Prostate gland (tissue), 2 donors: ENCODE measurements at regions not wholly inside any gene's neighbourhood (a gene's known extent, or its start where the extent isn't known, plus 50 kb on each side); places are given as distances from the start of the nearest gene placed in this dataset.

Source experiments
- DNase-seq: peaks from one replicate; pipeline ENCODE4 v3.0.0-alpha.2; 2019; ENCODE audit warnings: low spot score
- H3K27ac ChIP-seq, 2 donors: fragments of 200-600 bp; sonication (generic); 2 replicates each; pipeline ENCODE4 v1.5.1; 2017 to 2019
- H3K27me3 ChIP-seq: fragments of 200-600 bp; sonication (generic); replicated peaks from 2 replicates; pipeline ENCODE4 v1.5.1; 2019; ENCODE audit not compliant: insufficient read depth
- H3K36me3 ChIP-seq, 2 donors: fragments of 200-600 bp; sonication (generic); 1 replicate in 1 of 2; 2 replicates in 1 of 2; pipeline versions ENCODE4 v1.5.1 to v1.8.1; 2017 to 2019
- H3K4me1 ChIP-seq: fragments of 200-600 bp; sonication (generic); replicated peaks from 2 replicates; pipeline ENCODE4 v1.5.1; 2019
- H3K4me3 ChIP-seq, 2 donors: fragments of 200-600 bp; sonication (generic); 2 replicates each; pipeline ENCODE4 v1.5.1; 2017 to 2019
- H3K9me3 ChIP-seq: fragments of 200-600 bp; sonication (generic); 2 replicates; pipeline ENCODE4 v1.5.1; 2017
- CTCF ChIP-seq, 4 experiments: fragments of 200-600 bp in 2 of 4; fragments of 450-650 bp in 2 of 4; sonication (generic) in 2 of 4; IDR thresholded peaks; 1 replicate in 3 of 4; 2 replicates in 1 of 4; pipeline ENCODE4 v1.5.1; 2016 to 2019; ENCODE audit warnings: antibody characterized with exemption in 4 of 4, mild to moderate bottlenecking in 2 of 4, moderate library complexity in 2 of 4
- POLR2A ChIP-seq: fragments of 450-650 bp; IDR thresholded peaks from one replicate; pipeline ENCODE4 v1.6.1; 2016; ENCODE audit warnings: antibody characterized with exemption, mild to moderate bottlenecking
- POLR2AphosphoS5 ChIP-seq: sonication (generic); formaldehyde crosslinking; IDR thresholded peaks from one replicate; pipeline ENCODE4 v1.6.1; 2017; ENCODE audit warnings: antibody characterized with exemption
- WGBS: methylation state at CpG from one replicate; pipeline ENCODE4 v1.1.5; 2018; 5-methylcytosine and 5-hydroxymethylcytosine counted together
- intact Hi-C: fragments of 100-400 bp; cut with DNase I; formaldehyde crosslinking; loops from one replicate; pipeline ENCODE4 v1.14.2; 2022

GRCh38 chr17:77476931-77477805 lies 336.4 kb downstream of the SEC14L1 start:
- intact Hi-C loops: loop anchor here (5.0 kb wide), 1 partner anchor 50 kb away; no protein-coding TSS in a partner anchor
- no peak overlapping the region for H3K4me3 ChIP-seq
- no peaks in the 10 kb centered on the region for H3K27me3 ChIP-seq
- H3K9me3 ChIP-seq: no peaks in the 10 kb centered on the region
- H3K4me1 ChIP-seq: peaks cover 45% of the 10 kb centered on the region
- 14% methylated on average over 22 of the region's 22 CpGs for WGBS
- TF ChIP-seq POLR2AphosphoS5 (peak; percentile 93), CTCF (IDR thresholded peaks at IDR 0.05) (no peak)
- H3K27ac ChIP-seq: peak overlapping the region; percentile 74 to 77
- DNase-seq: peak; percentile 80
- peaks cover 0 to 2% of the 10 kb centered on the region in 2 donors for H3K36me3 ChIP-seq

- Histone ChIP-seq H3K9me3 (no peaks in the 10 kb centered on the region), H3K4me1 (peaks cover 34% of the 10 kb centered on the region), H3K4me3 (no peak overlapping the region), H3K36me3 (peaks cover 0 to 13% of the 10 kb centered on the region in 2 donors), H3K27me3 (no peaks in the 10 kb centered on the region), H3K27ac (peak overlapping the region; percentile 74 to 77)
- no peak for TF ChIP-seq CTCF (IDR thresholded peaks at IDR 0.05)
- no peak for TF ChIP-seq POLR2AphosphoS5
- TF ChIP-seq POLR2A: no peak
- intact Hi-C loops: loop anchor here (5.0 kb wide), 1 partner anchor 51 kb away; no protein-coding TSS in a partner anchor
- no peak for DNase-seq
- WGBS: 87% methylated on average over 16 of the region's 16 CpGs
Measured at GRCh38 chr17:77478281-77478680, 337.5 kb downstream of the SEC14L1 start.

GRCh38 chr17:77478899-77479298 lies 338.1 kb downstream of the SEC14L1 start:
- no peaks in the 10 kb centered on the region for H3K27me3 ChIP-seq
- DNase-seq: peak; percentile 48
- 39% methylated on average over 11 of the region's 11 CpGs for WGBS
- H3K4me1 ChIP-seq: peaks cover 34% of the 10 kb centered on the region
- H3K36me3 ChIP-seq: peaks cover 0 to 13% of the 10 kb centered on the region in 2 donors
- H3K27ac ChIP-seq: peak overlapping the region; percentile 65 to 74
- no peaks in the 10 kb centered on the region for H3K9me3 ChIP-seq
- no peak overlapping the region for H3K4me3 ChIP-seq
- intact Hi-C loops: loop anchor here (5.0 kb wide), 1 partner anchor 52 kb away; no protein-coding TSS in a partner anchor
- TF ChIP-seq CTCF (IDR thresholded peaks at IDR 0.05) (no peak), POLR2AphosphoS5 (peak; percentile 75)

- TF ChIP-seq POLR2AphosphoS5 (no peak), POLR2A (no peak), CTCF (IDR thresholded peaks at IDR 0.05) (no peak)
- H3K4me3 ChIP-seq: no peak overlapping the region
- intact Hi-C loops: loop anchor here (5.0 kb wide), 1 partner anchor 52 kb away; no protein-coding TSS in a partner anchor
- WGBS: 57% methylated on average over 23 of the region's 26 CpGs
- H3K4me1 ChIP-seq: peaks cover 34% of the 10 kb centered on the region
- no peak for DNase-seq
- H3K27me3 ChIP-seq: no peaks in the 10 kb centered on the region
- peak overlapping the region; percentile 64 to 65 for H3K27ac ChIP-seq
- H3K9me3 ChIP-seq: no peaks in the 10 kb centered on the region
- H3K36me3 ChIP-seq: peaks cover 0 to 13% of the 10 kb centered on the region in 2 donors
Measured at GRCh38 chr17:77479372-77480198, 338.8 kb downstream of the SEC14L1 start.
